ENCODE measurements at regions not wholly inside any gene's neighbourhood (a gene's known extent, or its start where the extent isn't known, plus 50 kb on each side); places are given as distances from the start of the nearest gene placed in this dataset.

DNA sequence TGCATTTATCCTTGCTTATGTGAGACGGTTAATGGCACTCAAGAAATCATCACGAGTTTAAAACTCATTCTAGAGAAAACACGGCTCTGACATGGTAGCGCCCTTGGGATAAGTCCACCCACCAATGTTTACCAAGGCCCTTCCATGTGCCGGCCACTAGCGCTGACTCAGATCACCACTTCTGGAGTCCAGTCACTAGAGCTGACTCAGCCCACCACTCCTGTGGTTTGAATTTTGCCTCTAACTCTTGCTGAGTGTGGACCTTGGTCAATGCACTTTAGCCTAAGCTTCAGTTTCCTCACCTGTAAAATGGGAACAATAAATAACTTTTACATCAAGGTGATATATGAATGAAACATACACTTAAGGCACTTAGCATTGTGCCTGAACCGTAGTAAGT, 358.4 kb upstream of the PROK2 start:
- TF ChIP-seq, protein P1, sequence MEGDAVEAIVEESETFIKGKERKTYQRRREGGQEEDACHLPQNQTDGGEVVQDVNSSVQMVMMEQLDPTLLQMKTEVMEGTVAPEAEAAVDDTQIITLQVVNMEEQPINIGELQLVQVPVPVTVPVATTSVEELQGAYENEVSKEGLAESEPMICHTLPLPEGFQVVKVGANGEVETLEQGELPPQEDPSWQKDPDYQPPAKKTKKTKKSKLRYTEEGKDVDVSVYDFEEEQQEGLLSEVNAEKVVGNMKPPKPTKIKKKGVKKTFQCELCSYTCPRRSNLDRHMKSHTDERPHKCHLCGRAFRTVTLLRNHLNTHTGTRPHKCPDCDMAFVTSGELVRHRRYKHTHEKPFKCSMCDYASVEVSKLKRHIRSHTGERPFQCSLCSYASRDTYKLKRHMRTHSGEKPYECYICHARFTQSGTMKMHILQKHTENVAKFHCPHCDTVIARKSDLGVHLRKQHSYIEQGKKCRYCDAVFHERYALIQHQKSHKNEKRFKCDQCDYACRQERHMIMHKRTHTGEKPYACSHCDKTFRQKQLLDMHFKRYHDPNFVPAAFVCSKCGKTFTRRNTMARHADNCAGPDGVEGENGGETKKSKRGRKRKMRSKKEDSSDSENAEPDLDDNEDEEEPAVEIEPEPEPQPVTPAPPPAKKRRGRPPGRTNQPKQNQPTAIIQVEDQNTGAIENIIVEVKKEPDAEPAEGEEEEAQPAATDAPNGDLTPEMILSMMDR (IDR thresholded peaks at IDR 0.05): no peak
- no peak for TF ChIP-seq EZH2phosphoT487 (IDR thresholded peaks at IDR 0.05)
